Gastrocnemius medialis (tissue), 4 donors: ENCODE measurements at regions not wholly inside any gene's neighbourhood (a gene's known extent, or its start where the extent isn't known, plus 50 kb on each side); places are given as distances from the start of the nearest gene placed in this dataset.

Source experiments
- CTCF ChIP-seq, 5 experiments: fragments of 450-650 bp in 3 of 5; fragments of 200-600 bp in 2 of 5; sonication (generic) in 2 of 5; IDR thresholded peaks in 4 of 5; conservative IDR thresholded peaks in 1 of 5; 1 replicate in 4 of 5; 2 replicates in 1 of 5; pipeline ENCODE4 v1.5.1; 2016 to 2019; ENCODE audit warnings: antibody characterized with exemption in 5 of 5, mild to moderate bottlenecking in 3 of 5, moderate library complexity in 3 of 5
- POLR2A ChIP-seq, 2 donors: fragments of 450-650 bp; IDR thresholded peaks; one replicate each; pipeline ENCODE4 v1.6.1; 2017; ENCODE audit warnings: antibody characterized with exemption in 2 of 2, mild to moderate bottlenecking in 2 of 2, moderate library complexity in 2 of 2

- no peak for TF ChIP-seq CTCF (IDR thresholded peaks at IDR 0.05 in 4 of 5, conservative IDR thresholded peaks at IDR 0.05 in 1 of 5)
- no peak for TF ChIP-seq POLR2A (IDR thresholded peaks at IDR 0.05)
Measured at GRCh38 chr13:103852036-103852435, 785.8 kb upstream of the SLC10A2 start.
